ENCODE measurements at regions not wholly inside any gene's neighbourhood (a gene's known extent, or its start where the extent isn't known, plus 50 kb on each side); places are given as distances from the start of the nearest gene placed in this dataset.
"Not testable (repeated sequence)": the region's sequence is repeated elsewhere in the genome, so short reads cannot be mapped to it uniquely, and the experiment has no call there.

- Histone ChIP-seq H3K9ac (ENCODE audit: low read depth in 1 of 3, low read length in 3 of 3) (no peak overlapping the region), H3K9me3 (ENCODE audit: control insufficient read depth in 3 of 3, low read length in 3 of 3) (no peaks in the 10 kb centered on the region), H3K4me1 (ENCODE audit: control insufficient read depth in 3 of 3, insufficient read depth in 3 of 3, low read length in 3 of 3) (no peaks in the 10 kb centered on the region), H3K27me3 (ENCODE audit: control insufficient read depth in 3 of 3, insufficient read depth in 3 of 3, low read length in 3 of 3) (no peaks in the 10 kb centered on the region), H3K36me3 (ENCODE audit: control insufficient read depth in 3 of 3, insufficient read depth in 3 of 3, low read length in 3 of 3) (no peaks in the 10 kb centered on the region), H3K4me3 (ENCODE audit: low read length in 3 of 3) (no peak overlapping the region), H3K27ac (ENCODE audit: low read depth, low read length) (no peak overlapping the region)
Observed at GRCh38 chr21:14630556-14631069, 84.5 kb upstream of the SAMSN1 start.

- Histone ChIP-seq H3K27ac (ENCODE audit: low read depth, low read length) (no peak overlapping the region), H3K4me3 (ENCODE audit: low read length in 3 of 3) (no peak overlapping the region), H3K36me3 (ENCODE audit: control insufficient read depth in 3 of 3, insufficient read depth in 3 of 3, low read length in 3 of 3) (no peaks in the 10 kb centered on the region), H3K9ac (ENCODE audit: low read depth in 1 of 3, low read length in 3 of 3) (no peak overlapping the region), H3K9me3 (ENCODE audit: control insufficient read depth in 3 of 3, low read length in 3 of 3) (no peaks in the 10 kb centered on the region), H3K27me3 (ENCODE audit: control insufficient read depth in 3 of 3, insufficient read depth in 3 of 3, low read length in 3 of 3) (no peaks in the 10 kb centered on the region), H3K4me1 (ENCODE audit: control insufficient read depth in 3 of 3, insufficient read depth in 3 of 3, low read length in 3 of 3) (no peaks in the 10 kb centered on the region)
Observed at GRCh38 chr21:14629461-14629860, 83.3 kb upstream of the SAMSN1 start.

GRCh38 chr21:14623079-14623478 is 77.0 kb upstream of the SAMSN1 start:
- not testable (repeated sequence) for H3K9ac ChIP-seq (ENCODE audit: low read depth in 1 of 3, low read length in 3 of 3); H3K9me3 ChIP-seq (ENCODE audit: control insufficient read depth in 3 of 3, low read length in 3 of 3); H3K4me1 ChIP-seq (ENCODE audit: control insufficient read depth in 3 of 3, insufficient read depth in 3 of 3, low read length in 3 of 3); H3K4me3 ChIP-seq (ENCODE audit: low read length in 3 of 3); H3K27ac ChIP-seq (ENCODE audit: low read depth, low read length); H3K36me3 ChIP-seq (ENCODE audit: control insufficient read depth in 3 of 3, insufficient read depth in 3 of 3, low read length in 3 of 3); H3K27me3 ChIP-seq (ENCODE audit: control insufficient read depth in 3 of 3, insufficient read depth in 3 of 3, low read length in 3 of 3)

GRCh38 chr21:14620152-14620551 is 74.0 kb upstream of the SAMSN1 start:
- Histone ChIP-seq H3K9me3 (ENCODE audit: control insufficient read depth in 3 of 3, low read length in 3 of 3) (no peaks in the 10 kb centered on the region), H3K27me3 (ENCODE audit: control insufficient read depth in 3 of 3, insufficient read depth in 3 of 3, low read length in 3 of 3) (no peaks in the 10 kb centered on the region), H3K9ac (ENCODE audit: low read depth in 1 of 3, low read length in 3 of 3) (no peak overlapping the region), H3K4me1 (ENCODE audit: control insufficient read depth in 3 of 3, insufficient read depth in 3 of 3, low read length in 3 of 3) (no peaks in the 10 kb centered on the region), H3K27ac (ENCODE audit: low read depth, low read length) (no peak overlapping the region), H3K4me3 (ENCODE audit: low read length in 3 of 3) (no peak overlapping the region), H3K36me3 (ENCODE audit: control insufficient read depth in 3 of 3, insufficient read depth in 3 of 3, low read length in 3 of 3) (no peaks in the 10 kb centered on the region)

GRCh38 chr21:14617871-14618270 is 71.8 kb upstream of the SAMSN1 start:
- Histone ChIP-seq H3K4me1 (ENCODE audit: control insufficient read depth in 3 of 3, insufficient read depth in 3 of 3, low read length in 3 of 3) (no peaks in the 10 kb centered on the region), H3K9ac (ENCODE audit: low read depth in 1 of 3, low read length in 3 of 3) (no peak overlapping the region), H3K36me3 (ENCODE audit: control insufficient read depth in 3 of 3, insufficient read depth in 3 of 3, low read length in 3 of 3) (no peaks in the 10 kb centered on the region), H3K27ac (ENCODE audit: low read depth, low read length) (no peak overlapping the region), H3K27me3 (ENCODE audit: control insufficient read depth in 3 of 3, insufficient read depth in 3 of 3, low read length in 3 of 3) (no peaks in the 10 kb centered on the region), H3K9me3 (ENCODE audit: control insufficient read depth in 3 of 3, low read length in 3 of 3) (no peaks in the 10 kb centered on the region), H3K4me3 (ENCODE audit: low read length in 3 of 3) (no peak overlapping the region)

- Histone ChIP-seq H3K4me3 (ENCODE audit: low read length in 3 of 3) (no peak overlapping the region), H3K27ac (ENCODE audit: low read depth, low read length) (no peak overlapping the region), H3K9me3 (ENCODE audit: control insufficient read depth in 3 of 3, low read length in 3 of 3) (no peaks in the 10 kb centered on the region), H3K36me3 (ENCODE audit: control insufficient read depth in 3 of 3, insufficient read depth in 3 of 3, low read length in 3 of 3) (no peaks in the 10 kb centered on the region), H3K4me1 (ENCODE audit: control insufficient read depth in 3 of 3, insufficient read depth in 3 of 3, low read length in 3 of 3) (no peaks in the 10 kb centered on the region), H3K27me3 (ENCODE audit: control insufficient read depth in 3 of 3, insufficient read depth in 3 of 3, low read length in 3 of 3) (no peaks in the 10 kb centered on the region), H3K9ac (ENCODE audit: low read depth in 1 of 3, low read length in 3 of 3) (no peak overlapping the region)
Observed at GRCh38 chr21:14617040-14617393, 70.9 kb upstream of the SAMSN1 start.

- no peaks in the 10 kb centered on the region for H3K4me1 ChIP-seq (ENCODE audit: control insufficient read depth in 3 of 3, insufficient read depth in 3 of 3, low read length in 3 of 3)
- H3K9me3 ChIP-seq (ENCODE audit: control insufficient read depth in 3 of 3, low read length in 3 of 3): no peaks in the 10 kb centered on the region
- no peaks in the 10 kb centered on the region for H3K27me3 ChIP-seq (ENCODE audit: control insufficient read depth in 3 of 3, insufficient read depth in 3 of 3, low read length in 3 of 3)
- H3K36me3 ChIP-seq (ENCODE audit: control insufficient read depth in 3 of 3, insufficient read depth in 3 of 3, low read length in 3 of 3): no peaks in the 10 kb centered on the region
- H3K4me3 ChIP-seq (ENCODE audit: low read length in 3 of 3): no peak overlapping the region
- no peak overlapping the region for H3K9ac ChIP-seq (ENCODE audit: low read depth in 1 of 3, low read length in 3 of 3)
- no peak overlapping the region for H3K27ac ChIP-seq (ENCODE audit: low read depth, low read length)
Observed at GRCh38 chr21:14616380-14617039, 70.4 kb upstream of the SAMSN1 start.

GRCh38 chr21:14615359-14615974 is 69.4 kb upstream of the SAMSN1 start:
- Histone ChIP-seq H3K27me3 (ENCODE audit: control insufficient read depth in 3 of 3, insufficient read depth in 3 of 3, low read length in 3 of 3) (no peaks in the 10 kb centered on the region), H3K4me3 (ENCODE audit: low read length in 3 of 3) (no peak overlapping the region), H3K4me1 (ENCODE audit: control insufficient read depth in 3 of 3, insufficient read depth in 3 of 3, low read length in 3 of 3) (no peaks in the 10 kb centered on the region), H3K9me3 (ENCODE audit: control insufficient read depth in 3 of 3, low read length in 3 of 3) (no peaks in the 10 kb centered on the region), H3K36me3 (ENCODE audit: control insufficient read depth in 3 of 3, insufficient read depth in 3 of 3, low read length in 3 of 3) (no peaks in the 10 kb centered on the region), H3K27ac (ENCODE audit: low read depth, low read length) (no peak overlapping the region), H3K9ac (ENCODE audit: low read depth in 1 of 3, low read length in 3 of 3) (no peak overlapping the region)

- H3K4me3 ChIP-seq (ENCODE audit: low read length in 3 of 3): no peak overlapping the region
- H3K27me3 ChIP-seq (ENCODE audit: control insufficient read depth in 3 of 3, insufficient read depth in 3 of 3, low read length in 3 of 3): no peaks in the 10 kb centered on the region
- H3K4me1 ChIP-seq (ENCODE audit: control insufficient read depth in 3 of 3, insufficient read depth in 3 of 3, low read length in 3 of 3): no peaks in the 10 kb centered on the region
- H3K9me3 ChIP-seq (ENCODE audit: control insufficient read depth in 3 of 3, low read length in 3 of 3): no peaks in the 10 kb centered on the region
- H3K9ac ChIP-seq (ENCODE audit: low read depth in 1 of 3, low read length in 3 of 3): no peak overlapping the region
- H3K36me3 ChIP-seq (ENCODE audit: control insufficient read depth in 3 of 3, insufficient read depth in 3 of 3, low read length in 3 of 3): no peaks in the 10 kb centered on the region
- H3K27ac ChIP-seq (ENCODE audit: low read depth, low read length): no peak overlapping the region
Observed at GRCh38 chr21:14614287-14614686, 68.2 kb upstream of the SAMSN1 start.

- Histone ChIP-seq H3K9ac (ENCODE audit: low read depth in 1 of 3, low read length in 3 of 3) (no peak overlapping the region), H3K27ac (ENCODE audit: low read depth, low read length) (no peak overlapping the region), H3K4me1 (ENCODE audit: control insufficient read depth in 3 of 3, insufficient read depth in 3 of 3, low read length in 3 of 3) (no peaks in the 10 kb centered on the region), H3K9me3 (ENCODE audit: control insufficient read depth in 3 of 3, low read length in 3 of 3) (no peaks in the 10 kb centered on the region), H3K4me3 (ENCODE audit: low read length in 3 of 3) (no peak overlapping the region), H3K27me3 (ENCODE audit: control insufficient read depth in 3 of 3, insufficient read depth in 3 of 3, low read length in 3 of 3) (no peaks in the 10 kb centered on the region), H3K36me3 (ENCODE audit: control insufficient read depth in 3 of 3, insufficient read depth in 3 of 3, low read length in 3 of 3) (no peaks in the 10 kb centered on the region)
Observed at GRCh38 chr21:14613486-14614224, 67.5 kb upstream of the SAMSN1 start.

All from skeletal muscle tissue (tissue), 3 donors.